ENCODE measurements at regions not wholly inside any gene's neighbourhood (a gene's known extent, or its start where the extent isn't known, plus 50 kb on each side); places are given as distances from the start of the nearest gene placed in this dataset.

- TF ChIP-seq, protein P1, sequence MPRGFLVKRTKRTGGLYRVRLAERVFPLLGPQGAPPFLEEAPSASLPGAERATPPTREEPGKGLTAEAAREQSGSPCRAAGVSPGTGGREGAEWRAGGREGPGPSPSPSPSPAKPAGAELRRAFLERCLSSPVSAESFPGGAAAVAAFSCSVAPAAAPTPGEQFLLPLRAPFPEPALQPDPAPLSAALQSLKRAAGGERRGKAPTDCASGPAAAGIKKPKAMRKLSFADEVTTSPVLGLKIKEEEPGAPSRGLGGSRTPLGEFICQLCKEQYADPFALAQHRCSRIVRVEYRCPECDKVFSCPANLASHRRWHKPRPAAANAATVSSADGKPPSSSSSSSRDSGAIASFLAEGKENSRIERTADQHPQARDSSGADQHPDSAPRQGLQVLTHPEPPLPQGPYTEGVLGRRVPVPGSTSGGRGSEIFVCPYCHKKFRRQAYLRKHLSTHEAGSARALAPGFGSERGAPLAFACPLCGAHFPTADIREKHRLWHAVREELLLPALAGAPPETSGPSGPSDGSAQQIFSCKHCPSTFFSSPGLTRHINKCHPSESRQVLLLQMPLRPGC (tag by site-specific recombination; IDR thresholded peaks at IDR 0.05), result no peak
- TF ChIP-seq ZNF449 (tag by site-specific recombination; IDR thresholded peaks at IDR 0.05) (no peak), ZNF48 (tag by site-specific recombination; IDR thresholded peaks at IDR 0.05) (no peak), GLI4 (tag by site-specific recombination; IDR thresholded peaks at IDR 0.05) (no peak), BCL11B (tag by site-specific recombination; IDR thresholded peaks at IDR 0.05; ENCODE audit: low read depth) (no peak), EGR2 (tag by site-specific recombination; IDR thresholded peaks at IDR 0.05; ENCODE audit: low read depth) (no peak), ZNF513 (tag by site-specific recombination; IDR thresholded peaks at IDR 0.05) (no peak), ZNF660 (tag by site-specific recombination; IDR thresholded peaks at IDR 0.05) (no peak), ZNF112 (tag by site-specific recombination; IDR thresholded peaks at IDR 0.05) (no peak)
- TF ChIP-seq, protein P2, sequence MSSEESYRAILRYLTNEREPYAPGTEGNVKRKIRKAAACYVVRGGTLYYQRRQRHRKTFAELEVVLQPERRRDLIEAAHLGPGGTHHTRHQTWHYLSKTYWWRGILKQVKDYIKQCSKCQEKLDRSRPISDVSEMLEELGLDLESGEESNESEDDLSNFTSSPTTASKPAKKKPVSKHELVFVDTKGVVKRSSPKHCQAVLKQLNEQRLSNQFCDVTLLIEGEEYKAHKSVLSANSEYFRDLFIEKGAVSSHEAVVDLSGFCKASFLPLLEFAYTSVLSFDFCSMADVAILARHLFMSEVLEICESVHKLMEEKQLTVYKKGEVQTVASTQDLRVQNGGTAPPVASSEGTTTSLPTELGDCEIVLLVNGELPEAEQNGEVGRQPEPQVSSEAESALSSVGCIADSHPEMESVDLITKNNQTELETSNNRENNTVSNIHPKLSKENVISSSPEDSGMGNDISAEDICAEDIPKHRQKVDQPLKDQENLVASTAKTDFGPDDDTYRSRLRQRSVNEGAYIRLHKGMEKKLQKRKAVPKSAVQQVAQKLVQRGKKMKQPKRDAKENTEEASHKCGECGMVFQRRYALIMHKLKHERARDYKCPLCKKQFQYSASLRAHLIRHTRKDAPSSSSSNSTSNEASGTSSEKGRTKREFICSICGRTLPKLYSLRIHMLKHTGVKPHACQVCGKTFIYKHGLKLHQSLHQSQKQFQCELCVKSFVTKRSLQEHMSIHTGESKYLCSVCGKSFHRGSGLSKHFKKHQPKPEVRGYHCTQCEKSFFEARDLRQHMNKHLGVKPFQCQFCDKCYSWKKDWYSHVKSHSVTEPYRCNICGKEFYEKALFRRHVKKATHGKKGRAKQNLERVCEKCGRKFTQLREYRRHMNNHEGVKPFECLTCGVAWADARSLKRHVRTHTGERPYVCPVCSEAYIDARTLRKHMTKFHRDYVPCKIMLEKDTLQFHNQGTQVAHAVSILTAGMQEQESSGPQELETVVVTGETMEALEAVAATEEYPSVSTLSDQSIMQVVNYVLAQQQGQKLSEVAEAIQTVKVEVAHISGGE (tag by site-specific recombination; conservative IDR thresholded peaks at IDR 0.05; ENCODE audit: low read depth), result no peak
These were observed 126.9 kb downstream of the FGF9 start (continued) for GRCh38 chr13:21797736-21798135.

GRCh38 chr13:21798181-21798580 lies 127.3 kb downstream of the FGF9 start:
- Histone ChIP-seq H3K36me3 (ENCODE audit: control insufficient read depth in 2 of 2, insufficient read depth in 1 of 2, low read length in 2 of 2) (no peaks in the 10 kb centered on the region), H3K27ac (ENCODE audit: extremely low read depth, low read depth, low read length) (no peak overlapping the region), H3K4me3 (ENCODE audit: low read depth, low read length) (no peak overlapping the region), H3K9me3 (ENCODE audit: control insufficient read depth, insufficient read depth, low read depth, low read length) (no peaks in the 10 kb centered on the region), H3K4me1 (ENCODE audit: control insufficient read depth, insufficient read depth, low read length) (no peaks in the 10 kb centered on the region)
- POLR2A ChIA-PET, result no interaction called here
- TF ChIP-seq ZNF324 (tag by site-specific recombination; IDR thresholded peaks at IDR 0.05), result no peak
- no peak for TF ChIP-seq ZNF670 (tag by site-specific recombination; IDR thresholded peaks at IDR 0.05; ENCODE audit: low read depth)
- no peak for TF ChIP-seq ZBTB20 (tag by site-specific recombination; IDR thresholded peaks at IDR 0.05)
- no peak for TF ChIP-seq SP2 (tag by site-specific recombination; IDR thresholded peaks at IDR 0.05)
- TF ChIP-seq ZNF23 (tag by site-specific recombination; IDR thresholded peaks at IDR 0.05; ENCODE audit: borderline replicate concordance), result no peak
- TF ChIP-seq GLI2 (tag by site-specific recombination; IDR thresholded peaks at IDR 0.05; ENCODE audit: borderline replicate concordance, low read depth), result no peak
- CTCF ChIA-PET, result no interaction called here

- CTCF ChIA-PET, result no interaction called here
- POLR2A ChIA-PET, result no interaction called here
- no peaks in the 10 kb centered on the region for H3K36me3 ChIP-seq (ENCODE audit: control insufficient read depth in 2 of 2, insufficient read depth in 1 of 2, low read length in 2 of 2)
- H3K9me3 ChIP-seq (ENCODE audit: control insufficient read depth, insufficient read depth, low read depth, low read length), result no peaks in the 10 kb centered on the region
- H3K27ac ChIP-seq (ENCODE audit: extremely low read depth, low read depth, low read length), result no peak overlapping the region
- no peaks in the 10 kb centered on the region for H3K4me1 ChIP-seq (ENCODE audit: control insufficient read depth, insufficient read depth, low read length)
- H3K4me3 ChIP-seq (ENCODE audit: low read depth, low read length), result no peak overlapping the region
- TF ChIP-seq TCF7L2 (IDR thresholded peaks at IDR 0.05; ENCODE audit: borderline replicate concordance, low read depth, low read length) (no peak), ZSCAN4 (tag by site-specific recombination; IDR thresholded peaks at IDR 0.05) (no peak), ZBTB8A (tag by site-specific recombination; IDR thresholded peaks at IDR 0.05) (no peak), ZFP3 (tag by site-specific recombination; IDR thresholded peaks at IDR 0.05; ENCODE audit: low read depth) (no peak), ZNF19 (tag by site-specific recombination; IDR thresholded peaks at IDR 0.05; ENCODE audit: low read depth) (no peak), ZNF610 (tag by site-specific recombination; IDR thresholded peaks at IDR 0.05; ENCODE audit: borderline replicate concordance) (no peak), KLF9 (tag by site-specific recombination; IDR thresholded peaks at IDR 0.05; ENCODE audit: low read depth) (no peak)
These were observed 128.8 kb downstream of the FGF9 start for GRCh38 chr13:21799671-21800070.
